ENCODE measurements at regions not wholly inside any gene's neighbourhood (a gene's known extent, or its start where the extent isn't known, plus 50 kb on each side); places are given as distances from the start of the nearest gene placed in this dataset.

DNA sequence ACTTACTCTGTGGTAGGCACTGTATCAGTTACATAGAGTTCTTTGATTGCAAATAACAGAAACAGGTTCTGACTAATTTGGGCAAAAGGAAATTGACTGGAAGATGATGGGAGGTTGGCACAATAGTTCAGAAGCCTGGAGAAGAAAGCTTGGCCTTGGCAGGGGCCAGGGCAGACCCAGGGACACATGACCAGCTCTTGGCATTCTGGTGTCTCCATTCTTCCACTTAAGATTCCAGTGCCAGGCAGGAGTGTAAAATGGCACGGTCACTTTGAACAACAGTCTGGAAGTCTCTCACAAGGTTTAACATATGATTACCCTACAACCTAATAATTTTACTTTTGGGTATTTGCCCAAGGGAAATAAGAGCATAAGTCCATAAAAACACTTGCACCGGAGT, 175.9 kb downstream of the BCOR start (continued):
- TF ChIP-seq YY1 (IDR thresholded peaks at IDR 0.05; ENCODE audit: extremely low read depth, insufficient replicate concordance, low read depth, low read length) (no peak), JUND (IDR thresholded peaks at IDR 0.05) (no peak), SP1 (IDR thresholded peaks at IDR 0.05; ENCODE audit: low read depth) (no peak), SIN3A (IDR thresholded peaks at IDR 0.05; ENCODE audit: low read depth) (no peak), EZH2phosphoT487 (IDR thresholded peaks at IDR 0.05; ENCODE audit: borderline replicate concordance) (no peak), ZNF274 (IDR thresholded peaks at IDR 0.05; ENCODE audit: low read depth, low read length) (no peak), RAD21 (IDR thresholded peaks at IDR 0.05; ENCODE audit: low read depth) (no peak), EZH2 (IDR thresholded peaks at IDR 0.05) (no peak), TCF7L2 (IDR thresholded peaks at IDR 0.05; ENCODE audit: borderline replicate concordance, extremely low read depth, insufficient read depth, insufficient read length) (no peak)
- TF ChIP-seq, protein P1, sequence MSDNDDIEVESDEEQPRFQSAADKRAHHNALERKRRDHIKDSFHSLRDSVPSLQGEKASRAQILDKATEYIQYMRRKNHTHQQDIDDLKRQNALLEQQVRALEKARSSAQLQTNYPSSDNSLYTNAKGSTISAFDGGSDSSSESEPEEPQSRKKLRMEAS (IDR thresholded peaks at IDR 0.05), result no peak

DNA sequence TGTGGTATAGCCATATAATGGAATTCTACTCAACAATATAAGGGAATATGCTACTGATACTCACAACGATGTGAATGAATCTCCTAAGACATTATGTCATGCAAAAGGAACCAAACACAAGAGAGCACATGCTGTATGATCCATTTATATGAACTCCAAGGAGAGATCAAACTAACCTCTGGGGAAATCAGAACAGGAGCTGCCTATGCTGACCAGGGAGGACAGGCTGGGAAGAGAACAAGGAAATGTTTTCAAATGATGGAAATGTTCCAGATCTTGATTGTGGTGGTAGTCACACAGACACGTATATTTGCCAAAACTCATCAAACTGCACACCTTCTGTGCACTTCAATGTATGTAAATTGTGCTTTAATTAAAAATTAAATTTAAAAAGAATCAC, 175.3 kb downstream of the BCOR start:
- ChIA-PET POLR2A (no interaction called here), CTCF (no interaction called here), RAD21 (ENCODE audit: low non-redundant PET in 1 of 2, low total read pairs in 2 of 2, uncharacterized antibody in 2 of 2, unreplicated experiment in 2 of 2) (no interaction called here)
- no peaks in the 10 kb centered on the region for H3K9me3 ChIP-seq (ENCODE audit: control insufficient read depth in 1 of 2, insufficient read depth in 1 of 2, low read depth in 1 of 2, low read length in 2 of 2)
- no peaks in the 10 kb centered on the region for H3K4me1 ChIP-seq (ENCODE audit: control insufficient read depth in 1 of 2, insufficient read depth in 2 of 2, low read length in 2 of 2)
- no peaks in the 10 kb centered on the region for H3K27me3 ChIP-seq (ENCODE audit: insufficient read depth, low read length)
- ATAC-seq (no peak), DNase-seq (ENCODE audit: low read depth, low spot score) (no peak)
- no peak overlapping the region for H3K9ac ChIP-seq (ENCODE audit: low read length)
- no peaks in the 10 kb centered on the region for H3K36me3 ChIP-seq (ENCODE audit: control insufficient read depth in 1 of 2, insufficient read depth in 2 of 2, low read length in 2 of 2)
- no peaks in the 10 kb centered on the region for H3K9me2 ChIP-seq (ENCODE audit: insufficient read depth)
- H3K79me2 ChIP-seq (ENCODE audit: insufficient read depth, low read length), result no peaks in the 10 kb centered on the region
- no peaks in the 10 kb centered on the region for H4K20me1 ChIP-seq (ENCODE audit: insufficient read depth)
- no peak overlapping the region for H3K27ac ChIP-seq (ENCODE audit: low read depth, low read length)
- no peak overlapping the region for H2AFZ ChIP-seq (ENCODE audit: low read depth, low read length, poor library complexity, severe bottlenecking)
- TF ChIP-seq POLR2A (IDR thresholded peaks at IDR 0.05; ENCODE audit: borderline replicate concordance, extremely low read depth, insufficient read depth, insufficient read length), result no peak
- no peak for TF ChIP-seq EZH2 (IDR thresholded peaks at IDR 0.05)
- no peak for TF ChIP-seq ZFX (IDR thresholded peaks at IDR 0.05)
- TF ChIP-seq CEBPB (IDR thresholded peaks at IDR 0.05; ENCODE audit: low read depth), result no peak
- TF ChIP-seq, protein P2, sequence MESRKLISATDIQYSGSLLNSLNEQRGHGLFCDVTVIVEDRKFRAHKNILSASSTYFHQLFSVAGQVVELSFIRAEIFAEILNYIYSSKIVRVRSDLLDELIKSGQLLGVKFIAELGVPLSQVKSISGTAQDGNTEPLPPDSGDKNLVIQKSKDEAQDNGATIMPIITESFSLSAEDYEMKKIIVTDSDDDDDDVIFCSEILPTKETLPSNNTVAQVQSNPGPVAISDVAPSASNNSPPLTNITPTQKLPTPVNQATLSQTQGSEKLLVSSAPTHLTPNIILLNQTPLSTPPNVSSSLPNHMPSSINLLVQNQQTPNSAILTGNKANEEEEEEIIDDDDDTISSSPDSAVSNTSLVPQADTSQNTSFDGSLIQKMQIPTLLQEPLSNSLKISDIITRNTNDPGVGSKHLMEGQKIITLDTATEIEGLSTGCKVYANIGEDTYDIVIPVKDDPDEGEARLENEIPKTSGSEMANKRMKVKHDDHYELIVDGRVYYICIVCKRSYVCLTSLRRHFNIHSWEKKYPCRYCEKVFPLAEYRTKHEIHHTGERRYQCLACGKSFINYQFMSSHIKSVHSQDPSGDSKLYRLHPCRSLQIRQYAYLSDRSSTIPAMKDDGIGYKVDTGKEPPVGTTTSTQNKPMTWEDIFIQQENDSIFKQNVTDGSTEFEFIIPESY (IDR thresholded peaks at IDR 0.05; ENCODE audit: extremely low read depth, insufficient replicate concordance, low read length), result no peak
- no peak for TF ChIP-seq JUND (IDR thresholded peaks at IDR 0.05)
- no peak for TF ChIP-seq RAD21 (IDR thresholded peaks at IDR 0.05; ENCODE audit: low read depth)
- TF ChIP-seq EZH2phosphoT487 (IDR thresholded peaks at IDR 0.05; ENCODE audit: borderline replicate concordance), result no peak
- TF ChIP-seq, protein P3, sequence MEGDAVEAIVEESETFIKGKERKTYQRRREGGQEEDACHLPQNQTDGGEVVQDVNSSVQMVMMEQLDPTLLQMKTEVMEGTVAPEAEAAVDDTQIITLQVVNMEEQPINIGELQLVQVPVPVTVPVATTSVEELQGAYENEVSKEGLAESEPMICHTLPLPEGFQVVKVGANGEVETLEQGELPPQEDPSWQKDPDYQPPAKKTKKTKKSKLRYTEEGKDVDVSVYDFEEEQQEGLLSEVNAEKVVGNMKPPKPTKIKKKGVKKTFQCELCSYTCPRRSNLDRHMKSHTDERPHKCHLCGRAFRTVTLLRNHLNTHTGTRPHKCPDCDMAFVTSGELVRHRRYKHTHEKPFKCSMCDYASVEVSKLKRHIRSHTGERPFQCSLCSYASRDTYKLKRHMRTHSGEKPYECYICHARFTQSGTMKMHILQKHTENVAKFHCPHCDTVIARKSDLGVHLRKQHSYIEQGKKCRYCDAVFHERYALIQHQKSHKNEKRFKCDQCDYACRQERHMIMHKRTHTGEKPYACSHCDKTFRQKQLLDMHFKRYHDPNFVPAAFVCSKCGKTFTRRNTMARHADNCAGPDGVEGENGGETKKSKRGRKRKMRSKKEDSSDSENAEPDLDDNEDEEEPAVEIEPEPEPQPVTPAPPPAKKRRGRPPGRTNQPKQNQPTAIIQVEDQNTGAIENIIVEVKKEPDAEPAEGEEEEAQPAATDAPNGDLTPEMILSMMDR (IDR thresholded peaks at IDR 0.05 in 2 of 3, conservative IDR thresholded peaks at IDR 0.05 in 1 of 3; ENCODE audit: borderline replicate concordance in 1 of 3, insufficient read depth in 1 of 3, low read depth in 2 of 3, low read length in 2 of 3), result no peak
- no peak for TF ChIP-seq YY1 (IDR thresholded peaks at IDR 0.05; ENCODE audit: extremely low read depth, insufficient replicate concordance, low read depth, low read length)
- TF ChIP-seq FOSL1 (IDR thresholded peaks at IDR 0.05; ENCODE audit: low read depth), result no peak
- no peak overlapping the region for H3K4me2 ChIP-seq (ENCODE audit: low read length)
- H3K4me3 ChIP-seq (replicated peaks in 1 of 2; ENCODE audit: low read depth in 1 of 2, low read length in 2 of 2), result no peak overlapping the region
- no TSS peak for BruUV-seq (replicated peaks)
- intact Hi-C loops (cut with micrococcal nuclease), result no loop called here

All from HCT116 (cell line).